H1 (cell line): ENCODE measurements at regions not wholly inside any gene's neighbourhood (a gene's known extent, or its start where the extent isn't known, plus 50 kb on each side); places are given as distances from the start of the nearest gene placed in this dataset.

Experiments
- CTCF ChIA-PET: fragments of 300-600 bp; sonication (Branson Sonifier 250); formaldehyde crosslinking; loops from one replicate; lab custom pipeline; 2021; ENCODE audit not compliant: partially characterized antibody; lab: Charles Lee
- POLR2A ChIA-PET: fragments of 300-600 bp; sonication (Branson Sonifier 250); formaldehyde crosslinking; loops from one replicate; lab custom pipeline; 2021; ENCODE audit warnings: inconsistent platforms; ENCODE audit not compliant: partially characterized antibody; lab: Charles Lee
- DNase-seq, 2 experiments: peaks; one replicate each; pipeline versions ENCODE4 v3.0.0 to v3.0.0-alpha.2; 2010 to 2022; ENCODE audit warnings: low spot score in 2 of 2, low read depth in 1 of 2, mixed read lengths in 1 of 2
- FAIRE-seq: peaks from 2 replicates; lab custom pipeline; 2011; peaks lifted over from hg19 to GRCh38; lab: Jason Lieb, UNC
- H2AFZ ChIP-seq: 2 replicates; pipeline ENCODE4 v1.8.1; 2012; ENCODE audit warnings: low read length, inconsistent platforms
- H2AK5ac ChIP-seq: 2 replicates; pipeline ENCODE4 v1.6.1; 2013; ENCODE audit warnings: low read depth, low read length
- H2BK120ac ChIP-seq: replicated peaks from 2 replicates; pipeline ENCODE3; 2013; ENCODE audit warnings: low read depth, low read length, inconsistent platforms
- H2BK12ac ChIP-seq: 2 replicates; pipeline ENCODE4 v1.6.1; 2013; ENCODE audit warnings: low read depth, low read length
- H2BK15ac ChIP-seq: 2 replicates; pipeline ENCODE4 v1.6.1; 2013; ENCODE audit warnings: low read length
- H2BK20ac ChIP-seq: 2 replicates; pipeline ENCODE4 v1.6.1; 2013; ENCODE audit warnings: low read length
- H2BK5ac ChIP-seq: 2 replicates; pipeline ENCODE4 v1.6.1; 2013; ENCODE audit warnings: low read depth, low read length
- H3K14ac ChIP-seq: 2 replicates; pipeline ENCODE4 v1.6.1; 2013; ENCODE audit warnings: inconsistent platforms; ENCODE audit not compliant: insufficient read length
- H3K18ac ChIP-seq: 2 replicates; pipeline ENCODE4 v1.6.1; 2013; ENCODE audit warnings: low read length; ENCODE audit errors: extremely low read depth
- H3K23ac ChIP-seq: 2 replicates; pipeline ENCODE4 v1.6.1; 2013; ENCODE audit warnings: inconsistent platforms; ENCODE audit not compliant: insufficient read length
- H3K23me2 ChIP-seq: 2 replicates; pipeline ENCODE4 v1.6.1; 2013; ENCODE audit warnings: low read depth, low read length
- H3K27ac ChIP-seq: 2 replicates; pipeline ENCODE4 v1.6.1; 2011; ENCODE audit warnings: low read depth, low read length, inconsistent platforms
- H3K27me3 ChIP-seq, 4 experiments: replicated peaks in 1 of 4; 1 replicate in 1 of 4; 2 replicates in 3 of 4; pipeline versions ENCODE4 v1.6.1 to v1.8.1; 2011 to 2013; ENCODE audit warnings: low read length in 3 of 4, mild to moderate bottlenecking in 3 of 4, inconsistent platforms in 2 of 4, mixed read lengths in 2 of 4, moderate library complexity in 1 of 4; ENCODE audit not compliant: control insufficient read depth in 3 of 4, insufficient read depth in 3 of 4; ENCODE audit errors: extremely low read depth in 1 of 4
- H3K36me3 ChIP-seq, 4 experiments: 2 replicates each; pipeline versions ENCODE4 v1.6.1 to v1.8.1; 2011 to 2013; ENCODE audit warnings: mild to moderate bottlenecking in 4 of 4, low read length in 3 of 4, moderate library complexity in 2 of 4, control low read depth in 1 of 4, inconsistent platforms in 1 of 4; ENCODE audit not compliant: insufficient read depth in 4 of 4, control insufficient read depth in 2 of 4
- H3K4ac ChIP-seq: replicated peaks from 2 replicates; pipeline ENCODE3; 2013; ENCODE audit warnings: low read length, low read depth, mixed read lengths, inconsistent platforms; ENCODE audit not compliant: insufficient read length
- H3K4me1 ChIP-seq, 4 experiments: replicated peaks in 1 of 4; 1 replicate in 1 of 4; 2 replicates in 3 of 4; pipeline versions ENCODE4 v1.6.1 to v1.8.1; 2011 to 2013; ENCODE audit warnings: low read length in 3 of 4, inconsistent platforms in 2 of 4, mixed read lengths in 1 of 4; ENCODE audit not compliant: insufficient read depth in 4 of 4, control insufficient read depth in 3 of 4
- H3K4me2 ChIP-seq, 2 experiments: 2 replicates each; pipeline versions ENCODE4 v1.6.1 to v1.8.1; 2011 to 2013; ENCODE audit warnings: low read depth in 2 of 2, low read length in 2 of 2, control low read depth in 1 of 2, inconsistent platforms in 1 of 2, mild to moderate bottlenecking in 1 of 2; ENCODE audit not compliant: insufficient read depth in 1 of 2
- H3K4me3 ChIP-seq, 4 experiments: fragments of 200-600, 300-600 bp in 1 of 4; sonication (generic), shearing (Covaris generic), sonication (Bioruptor Twin) in 1 of 4; 2 replicates each; pipeline versions ENCODE4 v1.5.1 to v1.8.1; 2011 to 2016; ENCODE audit warnings: low read length in 4 of 4, low read depth in 3 of 4, control low read depth in 2 of 4, inconsistent platforms in 2 of 4, mild to moderate bottlenecking in 2 of 4, mixed read lengths in 1 of 4, moderate library complexity in 1 of 4; ENCODE audit not compliant: insufficient read depth in 2 of 4; ENCODE audit errors: extremely low read depth in 1 of 4
- H3K56ac ChIP-seq: replicated peaks from 2 replicates; pipeline ENCODE3; 2013; ENCODE audit warnings: low read depth, mild to moderate bottlenecking, mixed read lengths, low read length, inconsistent platforms; ENCODE audit not compliant: insufficient read length
- H3K79me1 ChIP-seq: 2 replicates; pipeline ENCODE4 v1.6.1; 2013; ENCODE audit warnings: low read depth, low read length, control low read depth
- H3K79me2 ChIP-seq, 2 experiments: 2 replicates each; pipeline versions ENCODE4 v1.6.1 to v1.8.1; 2012 to 2013; ENCODE audit warnings: low read length in 2 of 2, mild to moderate bottlenecking in 2 of 2, inconsistent platforms in 1 of 2; ENCODE audit not compliant: insufficient read depth in 2 of 2, control insufficient read depth in 1 of 2
- H3K9ac ChIP-seq, 4 experiments: replicated peaks in 1 of 4; 1 replicate in 1 of 4; 2 replicates in 3 of 4; pipeline versions ENCODE4 v1.6.1 to v1.8.1; 2011 to 2013; ENCODE audit warnings: low read depth in 3 of 4, low read length in 3 of 4, control low read depth in 2 of 4, mild to moderate bottlenecking in 2 of 4, moderate library complexity in 2 of 4, inconsistent platforms in 1 of 4; ENCODE audit errors: extremely low read depth in 1 of 4
- H3K9me3 ChIP-seq, 2 experiments: 2 replicates each; pipeline versions ENCODE4 v1.6.1 to v1.8.1; 2012 to 2013; ENCODE audit warnings: mild to moderate bottlenecking in 2 of 2, moderate library complexity in 2 of 2, control low read depth in 1 of 2, inconsistent platforms in 1 of 2, low read depth in 1 of 2, low read length in 1 of 2, mixed read lengths in 1 of 2; ENCODE audit not compliant: insufficient read depth in 2 of 2
- H4K20me1 ChIP-seq, 2 experiments: replicated peaks in 1 of 2; 2 replicates each; pipeline versions ENCODE3 to v1.8.1; 2011 to 2013; ENCODE audit warnings: inconsistent platforms in 2 of 2, low read length in 2 of 2, mild to moderate bottlenecking in 1 of 2; ENCODE audit not compliant: insufficient read depth in 2 of 2, control insufficient read depth in 1 of 2
- H4K5ac ChIP-seq: 2 replicates; pipeline ENCODE4 v1.6.1; 2013; ENCODE audit warnings: low read length, low read depth, mixed read lengths, inconsistent platforms; ENCODE audit not compliant: insufficient read length
- H4K8ac ChIP-seq: 2 replicates; pipeline ENCODE4 v1.8.0; 2013; ENCODE audit warnings: mild to moderate bottlenecking, moderate library complexity, low read length, inconsistent platforms; ENCODE audit not compliant: insufficient read depth; ENCODE audit errors: extremely low read depth
- H4K91ac ChIP-seq: replicated peaks from 2 replicates; pipeline ENCODE3; 2013; ENCODE audit warnings: low read length, mixed read lengths, inconsistent platforms; ENCODE audit not compliant: insufficient read length
- CEBPB ChIP-seq: IDR thresholded peaks from 2 replicates; pipeline ENCODE4 v1.6.1; 2012; ENCODE audit warnings: low read depth, low read length
- KDM5A ChIP-seq: fragments of 200-600 bp; IDR thresholded peaks from 2 replicates; pipeline ENCODE4 v1.7.1; 2012; ENCODE audit warnings: mild to moderate bottlenecking, low read length, inconsistent platforms, mixed read lengths
- MAX ChIP-seq: IDR thresholded peaks from 2 replicates; pipeline ENCODE4 v1.6.1; 2012; ENCODE audit warnings: inconsistent platforms
- POU5F1 ChIP-seq: IDR thresholded peaks from 2 replicates; pipeline ENCODE4 v1.6.1; 2011; ENCODE audit warnings: low read depth, mild to moderate bottlenecking, low read length, moderate library complexity

- Histone ChIP-seq H3K23ac (no peak overlapping the region), H2AFZ (no peak overlapping the region), H2BK5ac (no peak overlapping the region), H3K27me3 (no peaks in the 10 kb centered on the region), H4K20me1 (no peaks in the 10 kb centered on the region), H3K23me2 (no peaks in the 10 kb centered on the region), H3K14ac (no peak overlapping the region), H3K79me1 (no peaks in the 10 kb centered on the region), H3K36me3 (no peaks in the 10 kb centered on the region), H3K9me3 (no peaks in the 10 kb centered on the region), H3K56ac (no peak overlapping the region), H2AK5ac (no peak overlapping the region), H3K4ac (no peak overlapping the region), H3K4me1 (no peaks in the 10 kb centered on the region), H3K79me2 (no peaks in the 10 kb centered on the region), H4K91ac (no peak overlapping the region), H3K27ac (no peak overlapping the region), H3K9ac (no peak overlapping the region), H2BK12ac (no peak overlapping the region), H2BK15ac (no peak overlapping the region), H3K4me2 (no peak overlapping the region), H3K18ac (no peak overlapping the region), H3K4me3 (no peak overlapping the region), H4K8ac (no peak overlapping the region), H2BK20ac (no peak overlapping the region), H4K5ac (no peak overlapping the region), H2BK120ac (no peak overlapping the region)
- FAIRE-seq (no peak), DNase-seq (no peak)
- CTCF ChIA-PET = interaction anchor here (0.8 kb wide), 1 partner anchor 361 kb away, joined by 3 read pairs; no protein-coding TSS in a partner anchor
- POLR2A ChIA-PET = no interaction called here
- TF ChIP-seq POU5F1 (no peak), MAX (no peak), KDM5A (no peak), CEBPB (no peak)
These were observed 509.6 kb upstream of the CAMK1G start for GRCh38 chr1:209073879-209074278.
